GM12891 (cell line): ENCODE measurements at regions not wholly inside any gene's neighbourhood (a gene's known extent, or its start where the extent isn't known, plus 50 kb on each side); places are given as distances from the start of the nearest gene placed in this dataset.

Experiments used
- PAX5 ChIP-seq: IDR thresholded peaks from 2 replicates; pipeline ENCODE4 v1.6.1; 2011; ENCODE audit warnings: low read length, moderate library complexity, mild to moderate bottlenecking; ENCODE audit not compliant: insufficient read depth, severe bottlenecking
- POLR2A ChIP-seq: IDR thresholded peaks from 2 replicates; pipeline ENCODE4 v1.6.1; 2011; ENCODE audit warnings: low read depth, low read length, control low read depth
- POLR2AphosphoS5 ChIP-seq: IDR thresholded peaks from 2 replicates; pipeline ENCODE4 v1.6.1; 2011; ENCODE audit warnings: low read depth, low read length, control low read depth
- POU2F2 ChIP-seq: IDR thresholded peaks from 2 replicates; pipeline ENCODE4 v1.6.1; 2011; ENCODE audit warnings: low read depth, mild to moderate bottlenecking, control low read depth, low read length, moderate library complexity
- SPI1 ChIP-seq: IDR thresholded peaks from 2 replicates; pipeline ENCODE4 v1.6.1; 2011; ENCODE audit warnings: low read depth, low read length, control low read depth
- TAF1 ChIP-seq: IDR thresholded peaks from 2 replicates; pipeline ENCODE4 v1.6.1; 2011; ENCODE audit warnings: low read depth, low read length, control low read depth

DNA sequence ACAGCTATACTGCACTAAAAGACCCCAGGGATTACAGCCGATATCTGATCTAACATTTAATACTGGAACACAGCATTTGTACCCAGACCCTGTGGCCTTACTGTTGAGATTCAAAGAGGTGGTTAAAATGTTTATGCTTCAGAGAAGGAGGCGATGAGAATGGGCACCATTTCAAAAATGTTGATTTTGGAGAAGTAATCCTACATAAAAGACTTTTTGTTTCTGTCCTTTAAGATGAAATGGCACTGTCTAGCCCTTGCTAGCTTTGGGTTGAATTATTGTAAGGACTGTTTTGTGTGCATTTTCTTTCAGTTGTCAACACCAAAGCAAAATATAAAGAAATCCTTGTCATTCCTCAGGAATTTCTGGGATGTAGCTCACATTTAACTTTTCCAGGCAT, 288.5 kb upstream of the ANKH start:
- no peak for TF ChIP-seq POLR2AphosphoS5
- no peak for TF ChIP-seq POLR2A
- no peak for TF ChIP-seq TAF1
- TF ChIP-seq POU2F2 = no peak
- TF ChIP-seq PAX5 = no peak
- TF ChIP-seq SPI1 = no peak
